ENCODE measurements at regions not wholly inside any gene's neighbourhood (a gene's known extent, or its start where the extent isn't known, plus 50 kb on each side); places are given as distances from the start of the nearest gene placed in this dataset.
"Not testable (repeated sequence)": the region's sequence is repeated elsewhere in the genome, so short reads cannot be mapped to it uniquely, and the experiment has no call there.

DNA sequence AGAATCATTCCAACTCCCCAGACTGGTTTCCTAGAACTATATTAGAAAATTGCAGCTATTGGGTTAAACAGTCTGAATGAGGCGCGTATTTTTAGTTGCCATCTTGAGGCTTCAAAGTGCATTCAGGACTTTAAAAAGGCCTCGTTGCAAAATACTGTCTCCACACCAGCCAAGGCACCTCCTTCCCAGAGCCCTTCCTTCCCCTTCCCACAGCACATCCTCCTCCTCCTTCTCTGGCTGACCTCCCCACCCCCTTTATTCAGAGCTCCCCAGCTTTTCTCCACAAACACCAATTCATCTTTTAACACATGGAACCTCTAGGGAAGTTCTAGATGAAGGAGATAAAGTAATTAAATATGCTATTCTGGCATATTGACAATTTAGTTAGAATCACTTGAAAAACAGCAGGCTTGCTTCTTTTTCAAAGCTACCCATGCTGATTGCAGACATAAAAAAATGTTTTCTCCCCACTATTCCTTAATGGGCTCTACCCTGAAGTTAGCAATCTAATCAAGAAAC is 90.3 kb downstream of the RTP5 start:
- no peak for DNase-seq

DNA sequence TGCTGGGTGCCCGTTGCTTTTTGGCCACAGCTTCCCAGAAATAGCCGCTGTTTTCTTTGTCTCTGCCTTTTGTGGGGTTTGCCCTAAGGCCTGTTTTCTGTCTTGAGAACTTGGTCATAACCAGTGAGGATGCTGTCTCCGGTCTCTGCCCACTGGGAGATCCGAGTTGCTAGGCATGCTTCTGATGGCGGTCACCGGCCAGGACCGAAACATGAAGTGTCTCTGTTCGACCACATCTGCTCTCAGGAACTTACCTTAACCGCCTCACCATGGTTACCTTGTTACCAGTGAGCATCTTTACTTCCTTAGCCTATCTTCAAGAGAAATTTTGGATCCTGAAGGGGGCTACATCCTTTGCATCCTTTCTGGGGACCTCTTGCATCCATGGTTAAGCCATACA is 91.9 kb downstream of the RTP5 start:
- DNase-seq: no peak

DNA sequence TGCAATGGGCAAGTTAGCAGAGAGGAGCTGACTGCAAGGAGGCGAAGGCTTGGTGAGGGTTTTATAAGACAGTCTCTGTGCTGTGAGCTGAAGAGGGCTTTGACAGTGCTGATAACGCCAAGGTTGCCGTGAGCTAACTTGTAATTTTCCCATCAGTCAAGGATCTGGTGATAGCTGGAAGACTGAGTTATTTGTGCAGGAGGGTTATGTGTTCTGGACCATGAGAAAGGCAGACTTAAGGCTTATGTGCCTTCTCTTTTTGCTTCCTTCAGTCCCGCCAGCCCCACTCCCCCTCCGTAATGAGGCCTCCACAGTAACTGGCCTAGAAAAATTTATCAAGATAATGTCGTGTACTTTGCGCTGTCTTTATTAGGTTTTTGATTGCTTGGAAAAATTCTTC is 94.6 kb downstream of the RTP5 start:
- DNase-seq: no peak

DNA sequence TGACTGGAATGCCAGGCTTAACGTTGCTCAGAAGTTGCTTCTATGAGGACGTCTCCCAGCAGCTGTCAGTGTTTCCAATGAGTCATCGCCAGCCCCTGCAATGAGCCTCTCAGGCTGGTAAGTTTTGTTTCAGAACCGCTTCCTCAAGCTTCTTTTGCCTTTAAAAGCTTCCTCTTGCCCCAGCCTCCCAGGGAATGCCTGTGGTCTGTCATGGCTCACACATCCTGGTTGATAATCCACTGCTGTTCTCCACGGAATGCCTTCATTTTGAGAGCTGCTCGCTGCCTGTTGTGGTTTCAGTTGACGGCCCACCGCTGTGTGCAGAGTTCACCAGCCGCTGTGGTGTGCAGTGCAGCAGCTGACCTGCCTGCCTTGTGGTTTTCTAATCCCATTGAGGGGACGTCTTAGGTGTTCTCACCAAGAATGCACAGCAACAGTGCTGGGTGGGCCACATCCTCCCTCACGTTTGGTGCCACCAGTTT is 96.4 kb downstream of the RTP5 start:
- DNase-seq: peak; percentile 34 to 53

DNA sequence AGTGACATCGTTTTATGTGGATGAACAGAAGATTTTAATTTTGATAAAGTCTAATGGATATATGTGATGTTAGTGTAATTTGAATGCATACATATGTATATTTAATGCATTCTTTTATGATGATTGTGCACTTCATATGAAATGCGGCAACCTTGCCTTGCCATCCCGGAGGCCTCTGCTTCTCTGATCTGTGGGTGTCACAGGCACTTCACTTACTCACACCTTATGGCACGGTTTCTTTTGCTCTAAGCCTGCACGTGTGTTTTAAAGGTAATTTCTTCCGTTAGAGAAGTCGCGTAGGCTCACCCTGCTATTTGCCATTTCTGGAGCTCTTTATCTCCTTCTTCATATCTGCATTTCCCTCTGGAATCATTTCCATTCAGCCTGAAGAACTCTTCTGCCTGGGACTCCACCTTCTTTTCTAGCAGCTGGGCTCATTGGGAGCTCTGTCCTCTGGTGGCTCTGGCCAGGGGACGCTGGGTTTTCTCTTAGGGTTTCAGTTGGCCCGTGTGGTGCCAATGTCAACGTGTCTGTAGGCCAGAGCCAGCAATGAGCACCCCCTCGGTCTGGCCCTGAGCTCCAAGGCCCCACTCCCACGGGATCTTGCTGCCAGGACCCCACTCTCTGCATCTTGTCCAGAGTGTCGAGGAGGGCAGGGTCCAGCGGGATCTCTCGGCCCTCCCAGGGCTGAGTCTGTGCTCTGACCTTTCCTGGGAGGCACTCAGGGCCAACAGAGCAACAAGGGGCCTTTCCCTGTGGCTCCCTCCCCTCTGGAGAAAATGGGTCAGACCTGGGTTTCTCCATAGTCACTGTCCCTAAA is 97.3 kb downstream of the RTP5 start:
- DNase-seq: no peak

DNA sequence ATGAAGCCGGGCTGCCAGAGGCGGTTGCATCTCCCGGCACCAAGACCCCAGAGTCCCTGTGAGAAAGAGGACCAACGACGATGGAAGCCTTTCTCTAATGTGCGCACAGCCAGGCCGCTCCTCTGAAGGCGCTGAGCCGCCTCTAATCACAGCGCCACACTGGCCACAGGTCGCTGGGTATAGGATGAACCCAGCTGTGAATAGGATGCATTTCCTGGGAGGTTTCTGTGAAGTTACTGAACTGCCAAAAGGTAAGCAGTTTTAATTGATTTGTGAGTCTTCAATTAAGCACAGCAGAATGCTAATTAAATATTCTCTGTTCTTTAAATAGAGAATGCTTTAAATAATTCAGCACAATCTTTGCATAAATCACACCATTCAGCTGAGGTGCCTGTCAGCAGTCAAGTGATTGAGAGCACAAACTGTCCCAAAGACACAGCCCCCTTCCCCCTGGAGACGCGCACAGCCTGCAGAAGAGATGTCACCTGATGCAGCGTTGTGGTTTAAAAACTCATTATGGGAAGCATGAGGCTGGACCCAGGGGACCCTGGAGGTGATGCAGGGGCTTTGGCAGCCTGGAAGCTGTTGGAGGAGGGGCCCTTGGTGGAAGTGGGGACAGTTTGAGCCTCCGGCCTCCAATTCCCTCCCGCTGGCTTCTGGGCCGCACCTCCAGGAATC is 98.1 kb downstream of the RTP5 start:
- DNase-seq: peak in 1 of 2 donors; percentile 43

DNA sequence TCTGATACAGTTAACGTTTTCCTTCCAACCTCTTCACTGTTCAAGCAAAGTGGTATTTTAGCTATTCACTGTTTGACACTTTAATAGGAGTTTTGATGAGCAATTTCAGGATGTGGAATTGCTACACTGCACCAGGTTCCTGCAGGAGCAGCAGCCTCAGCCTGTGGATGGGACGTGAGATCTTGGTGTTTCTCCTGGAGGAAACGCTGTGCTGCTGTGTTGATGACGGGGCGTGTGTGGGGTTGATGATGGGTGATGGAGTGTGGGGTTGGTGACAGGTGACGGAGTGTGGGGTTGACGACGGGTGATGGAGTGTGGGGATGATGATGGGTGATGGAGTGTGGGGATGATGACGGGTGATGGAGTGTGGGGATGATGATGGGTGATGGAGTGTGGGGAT is 98.9 kb downstream of the RTP5 start:
- no peak for DNase-seq

DNA sequence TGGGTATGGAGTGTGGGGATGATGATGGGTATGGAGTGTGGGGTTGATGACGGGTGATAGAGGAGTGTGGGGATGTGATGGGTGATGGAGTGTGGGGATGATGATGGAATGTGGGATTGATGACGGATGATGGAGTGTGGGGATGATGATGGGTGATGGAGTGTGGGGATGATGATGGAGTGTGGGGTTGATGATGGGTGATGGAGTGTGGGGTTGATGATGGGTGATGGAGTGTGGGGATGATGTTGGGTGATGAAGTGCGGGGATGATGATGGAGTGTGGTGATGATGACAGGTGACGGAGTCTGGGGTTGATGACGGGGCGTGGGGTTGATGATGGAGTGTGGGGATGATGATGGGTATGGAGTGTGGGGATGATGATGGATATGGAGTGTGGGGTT is 99.7 kb downstream of the RTP5 start:
- not testable (repeated sequence) for DNase-seq

DNA sequence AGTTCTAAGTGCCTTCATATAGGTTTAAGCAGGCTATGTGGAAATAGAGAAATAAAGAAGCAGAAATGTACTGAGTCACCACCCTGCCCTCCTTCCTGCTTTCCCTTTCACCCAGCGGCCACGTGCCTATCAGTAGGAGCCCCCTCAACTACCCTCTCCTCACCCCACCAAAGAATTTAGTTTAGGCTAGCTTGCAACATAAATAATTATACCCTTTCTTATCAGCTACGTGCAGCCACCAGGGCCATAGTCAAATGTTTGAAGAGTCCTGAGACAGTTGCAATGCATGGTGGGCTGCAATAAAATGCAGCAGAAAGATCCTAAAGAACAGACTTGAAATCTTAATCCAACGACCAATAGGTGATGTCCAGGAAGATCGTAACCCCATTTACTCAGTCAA is 101.2 kb downstream of the RTP5 start:
- no peak for DNase-seq

DNA sequence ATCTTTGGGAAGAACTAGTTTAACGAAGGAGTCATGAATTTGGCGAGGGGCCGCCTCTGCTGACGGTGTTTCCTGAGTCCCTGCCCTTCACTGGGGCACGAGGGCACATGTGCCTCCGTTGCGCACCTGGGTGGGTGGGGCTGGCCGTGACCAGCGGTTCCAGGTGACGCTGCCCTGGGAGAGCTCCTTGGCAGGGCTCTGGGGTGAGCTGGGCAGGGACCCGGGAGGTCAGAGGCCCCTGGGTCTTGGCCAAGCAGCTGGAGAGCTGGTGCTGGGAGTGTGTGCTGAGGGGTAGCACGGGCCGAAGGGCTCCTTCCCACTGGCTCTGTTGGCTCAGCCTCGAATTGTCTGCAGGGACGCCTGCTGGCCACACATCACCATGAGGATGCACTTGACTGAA is 104.6 kb downstream of the RTP5 start:
- DNase-seq: no peak

DNA sequence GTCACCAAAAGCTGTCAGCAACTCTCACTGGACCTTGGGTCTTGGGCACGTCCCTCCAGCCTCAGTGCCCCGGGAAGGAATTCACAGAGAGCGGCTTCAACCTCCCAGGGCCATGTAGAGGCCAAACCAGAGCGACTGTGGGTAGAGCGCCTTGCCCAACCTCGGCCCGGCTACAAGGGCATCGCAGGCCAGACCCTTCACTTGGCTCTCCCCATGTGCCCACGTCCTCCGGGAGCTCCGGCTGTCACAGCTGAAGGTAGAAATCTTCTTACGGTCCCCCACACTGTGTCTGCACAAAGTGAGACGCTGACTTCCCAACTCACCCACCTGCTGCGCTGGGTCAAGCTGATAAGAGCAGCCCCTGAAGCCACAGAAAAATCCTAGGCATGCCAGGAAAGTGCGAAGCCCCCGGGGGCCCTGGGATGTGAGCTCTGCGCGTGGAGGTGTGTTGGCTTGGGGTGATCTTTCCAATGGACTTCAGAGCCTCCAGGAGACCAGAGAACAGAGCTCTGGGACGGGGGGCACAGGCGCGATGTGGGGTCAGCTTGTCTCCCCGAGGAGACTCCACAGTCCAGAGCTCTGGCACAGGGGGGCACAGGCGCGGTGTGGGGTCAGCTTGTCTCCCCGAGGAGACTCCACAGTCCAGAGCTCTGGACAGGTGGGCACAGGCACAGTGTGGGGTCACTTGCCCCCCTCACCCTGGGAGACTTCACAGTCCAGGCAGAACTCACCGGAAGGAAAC is 105.5 kb downstream of the RTP5 start:
- no peak for DNase-seq

DNA sequence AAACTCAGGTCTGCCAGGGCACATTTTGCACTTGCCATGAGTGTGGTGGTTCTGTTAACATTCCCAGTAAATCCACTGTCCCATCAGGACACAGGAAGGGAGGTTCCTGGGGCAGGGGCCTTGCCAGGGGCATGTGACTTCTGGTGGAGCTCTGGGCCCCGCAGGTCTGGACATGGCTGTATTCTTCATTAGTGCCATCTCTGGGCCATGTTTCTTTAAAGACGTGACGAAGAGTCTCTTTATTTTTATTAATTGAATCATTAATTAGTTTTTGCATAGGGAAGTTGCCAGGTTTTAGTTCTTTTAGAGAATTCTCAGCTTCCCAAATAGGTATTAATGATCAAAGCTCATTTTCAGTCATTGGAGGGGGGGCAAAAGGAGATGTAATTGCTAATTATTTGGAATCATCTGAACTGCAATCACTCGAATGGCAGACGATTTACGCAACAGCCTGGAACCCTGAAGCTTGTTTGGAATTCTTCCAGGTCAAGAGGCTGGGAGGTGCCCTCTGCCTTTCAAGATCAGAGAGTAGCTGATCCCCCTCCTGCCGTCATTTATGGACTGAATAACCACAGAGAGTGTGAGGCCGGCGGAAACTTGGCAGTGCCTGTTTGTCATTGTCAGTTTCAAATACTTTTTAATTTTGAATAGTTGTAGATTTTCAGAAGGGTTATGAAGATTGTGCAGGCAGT is 106.2 kb downstream of the RTP5 start:
- no peak for DNase-seq

DNA sequence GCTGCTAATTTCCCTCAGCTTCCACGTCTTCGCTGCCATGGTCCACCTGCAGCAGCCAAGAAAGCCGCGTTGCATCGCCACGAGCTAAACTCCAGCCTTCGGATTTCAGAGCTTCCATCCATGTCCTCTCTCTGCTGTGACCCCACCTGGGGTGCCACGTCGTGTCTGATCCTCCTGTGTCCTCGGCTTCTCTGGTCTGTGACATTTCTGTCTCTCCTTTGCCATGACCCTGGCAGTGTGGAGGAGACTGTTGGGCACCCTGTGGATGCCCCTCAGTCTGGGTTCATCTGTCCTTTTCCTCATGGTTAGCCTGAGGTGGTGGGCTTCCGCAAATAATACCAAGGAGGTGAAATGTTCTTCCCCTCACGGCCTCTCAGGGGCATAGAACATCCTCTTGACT is 106.8 kb downstream of the RTP5 start:
- no peak for DNase-seq

DNA sequence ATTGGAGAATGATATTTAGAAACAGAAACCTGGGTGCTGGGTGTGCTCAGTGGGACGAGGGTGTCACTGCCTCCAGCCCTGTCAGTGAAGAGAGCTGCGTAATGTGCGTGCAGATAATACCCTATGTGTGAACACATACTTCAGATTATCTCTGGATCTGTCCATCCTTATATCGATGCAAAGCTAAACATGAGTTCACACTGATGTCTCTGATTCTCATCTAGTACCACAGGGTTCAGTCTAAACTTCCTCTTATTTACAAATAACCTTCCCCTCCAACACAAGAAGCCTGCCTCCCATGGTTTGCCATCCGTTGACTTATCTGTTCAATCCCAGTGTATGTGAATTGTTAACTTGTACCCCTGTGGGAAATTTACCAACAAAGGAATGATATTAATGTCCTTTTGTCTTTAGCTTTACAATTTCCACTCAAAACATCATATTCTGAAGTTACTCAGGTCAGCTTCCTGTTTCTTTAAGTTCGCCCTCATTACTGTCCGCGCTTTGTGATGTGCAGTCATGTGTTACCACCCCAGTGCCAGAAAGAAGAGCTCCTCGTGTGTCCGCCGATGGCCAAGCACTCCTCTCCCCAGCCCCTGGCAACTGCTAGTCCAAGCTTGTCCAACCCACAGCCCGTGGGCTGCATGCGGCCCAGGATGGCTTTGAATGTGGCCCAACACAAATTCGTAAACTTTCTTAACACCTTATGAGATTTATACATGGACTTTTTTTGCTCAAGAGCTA is 108.2 kb downstream of the RTP5 start:
- DNase-seq: no peak

DNA sequence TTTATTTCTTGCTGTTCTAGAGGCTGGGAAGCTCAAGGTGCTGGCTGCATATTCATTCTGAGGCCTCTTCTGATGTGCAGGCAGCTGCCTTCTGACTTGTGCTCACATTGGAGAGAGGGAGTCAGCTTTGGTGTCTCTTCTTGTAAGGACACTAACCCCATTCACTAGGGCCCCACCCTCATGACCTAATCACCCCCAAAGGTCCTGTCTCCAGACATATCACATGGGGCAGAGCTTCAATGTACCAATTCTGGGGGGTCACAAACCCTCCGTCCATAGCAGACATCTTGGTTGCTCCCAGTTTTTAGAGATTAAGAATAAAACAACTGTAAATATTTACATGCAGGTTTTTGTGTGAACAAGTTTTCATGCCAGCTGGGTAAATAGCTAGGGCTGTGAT is 109.1 kb downstream of the RTP5 start:
- no peak for DNase-seq

DNA sequence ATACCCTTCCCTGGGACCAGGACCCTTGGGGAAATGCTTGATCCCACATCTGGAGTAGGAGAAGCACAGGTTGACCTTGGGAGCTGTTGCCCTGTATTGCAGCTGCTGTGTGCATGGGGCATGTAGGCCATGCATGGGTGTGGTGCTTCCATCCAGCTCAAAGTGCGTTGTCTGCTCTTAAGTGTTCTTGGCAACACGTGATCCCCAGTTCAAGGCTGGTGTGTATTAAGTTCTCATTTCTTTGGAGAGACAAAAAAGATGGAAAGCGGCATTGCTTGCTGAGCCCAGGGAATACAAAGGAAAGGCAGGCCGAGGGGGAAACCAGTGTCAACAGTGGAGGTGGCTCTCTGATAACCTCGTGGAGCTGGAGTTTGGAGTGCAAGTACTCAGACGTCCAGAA is 110.7 kb downstream of the RTP5 start:
- DNase-seq: no peak

DNA sequence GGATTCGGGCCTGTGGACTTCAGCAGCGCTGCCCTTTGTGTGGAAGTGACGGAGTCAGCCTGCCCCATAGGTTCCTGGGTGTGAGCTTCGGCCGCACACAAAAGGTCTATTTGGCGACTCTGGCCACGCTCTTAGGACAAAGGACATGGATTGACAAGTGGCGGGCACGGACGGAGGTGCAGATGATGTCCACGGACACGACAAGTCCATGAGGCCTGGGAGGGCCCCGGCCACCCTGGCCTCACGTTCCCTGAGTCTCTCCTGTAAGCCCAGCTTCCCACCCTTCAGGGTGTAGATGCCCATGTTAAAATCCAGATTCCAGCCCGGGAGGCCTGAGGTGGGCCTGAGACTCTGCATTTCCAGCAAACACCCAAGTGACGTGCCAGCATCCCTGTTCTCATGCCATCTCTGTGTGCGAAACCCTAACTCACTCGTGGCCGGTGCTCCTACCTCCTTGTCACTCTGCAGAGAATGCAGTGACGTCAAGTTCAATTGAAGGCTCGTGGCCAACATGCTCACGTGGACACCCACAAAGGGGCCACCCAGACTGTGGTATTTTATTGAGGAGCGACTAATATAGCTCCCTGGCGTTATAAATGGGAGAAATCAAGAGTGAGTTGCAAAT is 111.7 kb downstream of the RTP5 start:
- DNase-seq: no peak

DNA sequence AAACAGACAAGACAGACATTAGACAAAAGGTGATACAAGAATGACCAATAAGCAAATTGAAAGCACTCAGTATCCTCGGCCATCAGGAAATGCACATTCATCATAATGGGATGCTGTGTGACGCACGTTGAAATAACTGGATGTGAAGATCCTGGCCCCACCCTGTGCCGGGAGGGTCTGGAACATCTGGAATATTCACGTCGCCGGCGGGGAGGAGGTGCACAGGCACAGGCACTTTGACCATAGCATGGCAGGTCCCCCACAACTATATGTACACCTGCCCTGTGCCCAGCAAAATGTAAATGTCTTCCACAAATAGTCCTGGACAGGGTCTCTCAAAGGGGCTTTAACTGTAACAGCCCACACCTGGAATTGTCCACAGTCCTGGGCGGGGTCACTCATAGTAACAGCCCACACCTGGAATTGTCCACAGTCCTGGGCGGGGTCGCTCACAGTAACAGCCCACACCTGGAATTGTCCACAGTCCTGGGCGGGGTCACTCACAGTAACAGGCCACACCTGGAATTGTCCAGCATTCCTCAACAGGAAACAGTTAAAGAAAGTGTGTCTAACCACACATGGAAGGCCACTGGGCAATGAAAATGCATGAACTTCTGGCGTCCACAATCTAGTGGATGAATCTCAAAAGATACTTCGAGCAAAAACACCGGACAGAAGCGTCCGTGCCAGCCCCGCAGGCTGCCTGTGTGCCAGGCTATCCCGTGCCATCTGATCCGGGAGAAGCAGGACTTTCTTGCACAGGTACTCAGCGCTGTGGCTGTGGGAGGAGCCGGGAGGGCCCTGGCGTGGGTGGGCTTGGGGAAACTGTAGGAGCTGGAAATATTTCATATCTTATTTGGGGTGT is 113.4 kb downstream of the RTP5 start:
- DNase-seq: no peak

DNA sequence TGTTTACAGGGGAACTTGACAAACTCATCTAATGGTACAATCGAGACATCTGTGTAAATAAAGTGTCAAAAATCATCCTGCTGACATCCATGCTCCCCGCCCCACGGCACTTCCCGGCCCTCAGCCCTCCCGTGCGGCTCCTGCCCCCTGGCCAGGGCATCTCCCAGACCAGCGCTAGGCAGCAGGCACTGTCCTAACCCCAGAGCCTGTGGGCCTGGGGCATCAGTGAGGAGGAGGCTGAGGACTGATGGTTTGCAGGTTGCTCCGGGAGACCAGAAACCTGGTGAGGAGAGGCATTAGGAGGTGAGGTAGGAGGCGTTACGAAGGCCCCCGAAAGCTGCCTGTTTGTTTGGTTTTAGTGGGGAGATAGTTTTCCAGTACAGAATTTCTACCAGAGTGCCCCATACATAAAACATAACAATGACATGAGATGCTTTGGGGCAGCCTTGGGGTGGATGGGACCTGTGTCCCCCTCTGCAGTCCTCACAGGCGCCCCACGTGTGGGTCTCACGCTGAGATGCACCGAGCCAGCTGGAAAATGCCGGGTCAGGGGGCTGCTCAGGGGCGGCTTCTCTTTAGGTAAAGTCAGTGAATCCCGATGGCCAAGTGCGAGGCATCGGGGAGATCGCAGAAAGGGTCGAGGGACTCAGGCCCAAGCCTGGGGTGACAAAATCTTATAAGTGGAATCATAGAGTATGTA is 114.2 kb downstream of the RTP5 start:
- no peak for DNase-seq

DNA sequence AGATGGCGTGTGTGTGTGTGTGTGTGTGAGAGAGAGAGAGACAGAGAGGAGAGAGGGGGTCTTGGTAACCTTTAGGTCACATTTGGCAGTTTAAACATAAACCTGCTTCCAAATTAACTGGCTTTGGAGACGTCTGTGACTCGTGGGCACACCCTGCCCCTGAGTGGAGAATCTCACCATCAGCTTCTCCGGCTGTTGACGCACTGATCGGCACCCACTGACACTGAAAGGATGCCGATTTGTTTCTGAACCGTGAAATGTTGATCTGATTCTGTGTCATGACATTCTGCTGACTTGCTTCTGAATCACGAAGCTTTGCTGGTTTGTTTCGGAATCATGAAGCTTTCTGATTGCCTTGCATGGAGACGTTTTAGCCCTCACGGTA is 114.7 kb downstream of the RTP5 start:
- DNase-seq: no peak

All from CD4-positive, alpha-beta T cell treated with Interleukin-1 beta for 1 hour (primary cell).